ENCODE measurements at regions not wholly inside any gene's neighbourhood (a gene's known extent, or its start where the extent isn't known, plus 50 kb on each side); places are given as distances from the start of the nearest gene placed in this dataset.

DNA sequence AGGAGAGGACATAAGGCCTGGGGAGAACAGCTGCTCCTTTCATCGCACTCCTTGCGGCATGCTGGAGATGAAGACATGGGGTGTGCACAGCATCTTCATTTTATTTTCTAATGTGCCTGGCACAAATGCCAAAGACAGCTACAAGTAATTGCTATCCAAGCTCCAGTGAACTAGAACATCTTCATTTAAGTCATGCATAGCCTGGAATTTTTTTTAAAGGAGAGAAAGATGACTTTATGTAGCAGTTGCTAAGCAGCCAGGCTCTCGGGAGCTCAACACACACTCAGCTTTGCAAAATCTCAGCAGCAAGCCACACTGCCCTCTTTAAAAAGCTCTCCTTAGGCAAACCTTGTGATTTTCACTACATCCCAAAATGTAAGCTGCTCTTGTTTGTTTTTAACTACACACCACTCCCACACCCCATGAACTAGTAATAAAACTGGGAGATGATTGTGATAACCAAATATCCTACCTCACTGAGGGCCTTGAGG lies 164.5 kb upstream of the POU2AF2 start:
- TF ChIP-seq, protein P1, sequence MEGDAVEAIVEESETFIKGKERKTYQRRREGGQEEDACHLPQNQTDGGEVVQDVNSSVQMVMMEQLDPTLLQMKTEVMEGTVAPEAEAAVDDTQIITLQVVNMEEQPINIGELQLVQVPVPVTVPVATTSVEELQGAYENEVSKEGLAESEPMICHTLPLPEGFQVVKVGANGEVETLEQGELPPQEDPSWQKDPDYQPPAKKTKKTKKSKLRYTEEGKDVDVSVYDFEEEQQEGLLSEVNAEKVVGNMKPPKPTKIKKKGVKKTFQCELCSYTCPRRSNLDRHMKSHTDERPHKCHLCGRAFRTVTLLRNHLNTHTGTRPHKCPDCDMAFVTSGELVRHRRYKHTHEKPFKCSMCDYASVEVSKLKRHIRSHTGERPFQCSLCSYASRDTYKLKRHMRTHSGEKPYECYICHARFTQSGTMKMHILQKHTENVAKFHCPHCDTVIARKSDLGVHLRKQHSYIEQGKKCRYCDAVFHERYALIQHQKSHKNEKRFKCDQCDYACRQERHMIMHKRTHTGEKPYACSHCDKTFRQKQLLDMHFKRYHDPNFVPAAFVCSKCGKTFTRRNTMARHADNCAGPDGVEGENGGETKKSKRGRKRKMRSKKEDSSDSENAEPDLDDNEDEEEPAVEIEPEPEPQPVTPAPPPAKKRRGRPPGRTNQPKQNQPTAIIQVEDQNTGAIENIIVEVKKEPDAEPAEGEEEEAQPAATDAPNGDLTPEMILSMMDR (IDR thresholded peaks at IDR 0.05 in 4 of 5, conservative IDR thresholded peaks at IDR 0.05 in 1 of 5) = no peak
- no peak for TF ChIP-seq POLR2A (IDR thresholded peaks at IDR 0.05)
